HG02970 (cell line): ENCODE measurements at regions not wholly inside any gene's neighbourhood (a gene's known extent, or its start where the extent isn't known, plus 50 kb on each side); places are given as distances from the start of the nearest gene placed in this dataset.

Experiments
- ATAC-seq: cut with Tn5 transposase; IDR thresholded peaks from one replicate; pipeline ENCODE4 v1.9.1; 2021; ENCODE audit warnings: mild to moderate bottlenecking, moderate library complexity, moderate number of reproducible peaks; ENCODE audit not compliant: unreplicated experiment, low FRiP score

GRCh38 chr9:1411826-1412225 lies 361.7 kb downstream of the DMRT2 start:
- no peak for ATAC-seq

GRCh38 chr9:1414711-1415131 lies 364.6 kb downstream of the DMRT2 start:
- ATAC-seq, result no peak

GRCh38 chr9:1415146-1415545 lies 365.0 kb downstream of the DMRT2 start:
- ATAC-seq, result no peak

GRCh38 chr9:1416261-1416660 lies 366.1 kb downstream of the DMRT2 start:
- no peak for ATAC-seq

- ATAC-seq, result no peak
Measured at GRCh38 chr9:1421436-1421835, 371.3 kb downstream of the DMRT2 start.

GRCh38 chr9:1427875-1428274 lies 377.7 kb downstream of the DMRT2 start:
- ATAC-seq, result no peak

GRCh38 chr9:1429297-1429696 lies 379.1 kb downstream of the DMRT2 start:
- ATAC-seq, result no peak

GRCh38 chr9:1431461-1431860 lies 381.3 kb downstream of the DMRT2 start:
- no peak for ATAC-seq

- no peak for ATAC-seq
Measured at GRCh38 chr9:1434052-1434767, 384.1 kb downstream of the DMRT2 start.

- ATAC-seq, result no peak
Measured at GRCh38 chr9:1434811-1435210, 384.7 kb downstream of the DMRT2 start.

GRCh38 chr9:1440256-1440655 lies 390.1 kb downstream of the DMRT2 start:
- no peak for ATAC-seq

GRCh38 chr9:1442105-1442504 lies 391.9 kb downstream of the DMRT2 start:
- ATAC-seq, result no peak

- no peak for ATAC-seq
Measured at GRCh38 chr9:1443450-1443849, 393.3 kb downstream of the DMRT2 start.

GRCh38 chr9:1446671-1447070 lies 396.5 kb downstream of the DMRT2 start:
- no peak for ATAC-seq

GRCh38 chr9:1453636-1454035 lies 403.5 kb downstream of the DMRT2 start:
- no peak for ATAC-seq

GRCh38 chr9:1454211-1454610 lies 404.1 kb downstream of the DMRT2 start:
- ATAC-seq, result no peak

- no peak for ATAC-seq
Measured at GRCh38 chr9:1454616-1455347, 404.6 kb downstream of the DMRT2 start.

- no peak for ATAC-seq
Measured at GRCh38 chr9:1455766-1456165, 405.6 kb downstream of the DMRT2 start.

- no peak for ATAC-seq
Measured at GRCh38 chr9:1456301-1457024, 406.3 kb downstream of the DMRT2 start.

GRCh38 chr9:1457460-1457859 lies 407.3 kb downstream of the DMRT2 start:
- no peak for ATAC-seq

- ATAC-seq, result no peak
Measured at GRCh38 chr9:1458503-1458902, 408.3 kb downstream of the DMRT2 start.
